IMR-90 (cell line): ENCODE measurements at regions not wholly inside any gene's neighbourhood (a gene's known extent, or its start where the extent isn't known, plus 50 kb on each side); places are given as distances from the start of the nearest gene placed in this dataset.

Experiments used
- ATAC-seq: fragments of 200-7000 bp; cut with Tn5 transposase; 2 replicates; pipeline ENCODE4 v1.9.1; 2020; ENCODE audit warnings: low read depth, mild to moderate bottlenecking, moderate library complexity
- BruUV-seq: library from RNA; stranded (reverse); fragments of 400-500 nt; replicated peaks from 2 replicates; lab custom pipeline; 2021; lab: Mats Ljungman, UMichigan
- CTCF ChIA-PET: fragments of 300-600 bp; formaldehyde crosslinking; extraction: SDS; loops from one replicate; lab custom pipeline; 2021; ENCODE audit warnings: antibody characterized with exemption; lab: Yijun Ruan, JAX
- POLR2A ChIA-PET: fragments of 300-600 bp; sonication (Branson Sonifier 250); formaldehyde crosslinking; loops from one replicate; lab custom pipeline; 2022; ENCODE audit warnings: antibody characterized with exemption; ENCODE audit not compliant: unreplicated experiment; lab: Charles Lee
- DNase-seq: peaks from one replicate; pipeline ENCODE4 v3.0.0; 2013
- H2AFZ ChIP-seq: replicated peaks from 2 replicates; pipeline ENCODE3; 2013; ENCODE audit warnings: low read length, mild to moderate bottlenecking; ENCODE audit not compliant: poor library complexity
- H2AK5ac ChIP-seq: 2 replicates; pipeline ENCODE4 v1.6.1; 2013; ENCODE audit warnings: low read depth, low read length, inconsistent platforms
- H2AK9ac ChIP-seq: replicated peaks from 2 replicates; pipeline ENCODE3; 2013; ENCODE audit warnings: mild to moderate bottlenecking, low read depth, low read length, moderate library complexity; ENCODE audit not compliant: poor library complexity
- H2BK120ac ChIP-seq: 2 replicates; pipeline ENCODE4 v1.6.1; 2013; ENCODE audit warnings: low read depth, low read length, inconsistent platforms
- H2BK15ac ChIP-seq: 3 replicates; pipeline ENCODE4 v1.6.1; 2013; ENCODE audit warnings: low read depth, low read length, inconsistent platforms
- H2BK20ac ChIP-seq: 2 replicates; pipeline ENCODE4 v1.6.1; 2013; ENCODE audit warnings: low read depth, mild to moderate bottlenecking, inconsistent platforms, low read length, moderate library complexity
- H2BK5ac ChIP-seq: 2 replicates; pipeline ENCODE4 v1.6.1; 2013; ENCODE audit warnings: mild to moderate bottlenecking, low read depth, low read length, inconsistent platforms; ENCODE audit not compliant: poor library complexity, severe bottlenecking
- H3K14ac ChIP-seq: replicated peaks from 2 replicates; pipeline ENCODE4 v1.6.1; 2013; ENCODE audit warnings: low read depth, low read length, inconsistent platforms
- H3K18ac ChIP-seq: 2 replicates; pipeline ENCODE4 v1.6.1; 2013; ENCODE audit warnings: low read depth, low read length, control low read depth
- H3K23ac ChIP-seq: 2 replicates; pipeline ENCODE4 v1.6.1; 2013; ENCODE audit warnings: low read depth, low read length, inconsistent platforms
- H3K27ac ChIP-seq: 2 replicates; pipeline ENCODE4 v1.5.1; 2013; ENCODE audit warnings: mild to moderate bottlenecking, control low read depth, low read length; ENCODE audit not compliant: insufficient read depth
- H3K27me3 ChIP-seq: 2 replicates; pipeline ENCODE4 v1.6.1; 2013; ENCODE audit warnings: low read length; ENCODE audit not compliant: control insufficient read depth, insufficient read depth
- H3K36me3 ChIP-seq: 2 replicates; pipeline ENCODE4 v1.6.1; 2013; ENCODE audit warnings: low read length, mixed read lengths; ENCODE audit not compliant: control insufficient read depth, insufficient read depth
- H3K4ac ChIP-seq: 2 replicates; pipeline ENCODE4 v1.6.1; 2013; ENCODE audit warnings: low read depth, low read length, inconsistent platforms
- H3K4me1 ChIP-seq: 2 replicates; pipeline ENCODE4 v1.6.1; 2013; ENCODE audit warnings: low read length, mixed read lengths; ENCODE audit not compliant: control insufficient read depth, insufficient read depth
- H3K4me2 ChIP-seq: 2 replicates; pipeline ENCODE4 v1.6.1; 2013; ENCODE audit warnings: low read depth, mild to moderate bottlenecking, control low read depth, low read length, moderate library complexity
- H3K4me3 ChIP-seq: 2 replicates; pipeline ENCODE4 v1.5.1; 2013; ENCODE audit warnings: low read depth, mild to moderate bottlenecking, control low read depth, low read length, moderate library complexity; ENCODE audit not compliant: insufficient read depth
- H3K56ac ChIP-seq: 2 replicates; pipeline ENCODE4 v1.6.1; 2013; ENCODE audit warnings: low read length, inconsistent platforms; ENCODE audit not compliant: insufficient read depth; ENCODE audit errors: extremely low read depth
- H3K79me1 ChIP-seq, 2 experiments: 2 replicates each; pipeline ENCODE4 v1.6.1; 2013; ENCODE audit warnings: low read length in 2 of 2, inconsistent platforms in 1 of 2, low read depth in 1 of 2
- H3K9ac ChIP-seq: 2 replicates; pipeline ENCODE4 v1.6.1; 2013; ENCODE audit warnings: low read depth, low read length, control low read depth
- H3K9me1 ChIP-seq: 2 replicates; pipeline ENCODE4 v1.6.1; 2013; ENCODE audit warnings: low read length, inconsistent platforms; ENCODE audit not compliant: insufficient read depth
- H3K9me3 ChIP-seq: 2 replicates; pipeline ENCODE4 v1.6.1; 2013; ENCODE audit warnings: low read length; ENCODE audit not compliant: control insufficient read depth, insufficient read depth
- H4K20me1 ChIP-seq: 2 replicates; pipeline ENCODE4 v1.6.1; 2013; ENCODE audit warnings: low read length, inconsistent platforms; ENCODE audit not compliant: insufficient read depth
- H4K5ac ChIP-seq: 2 replicates; pipeline ENCODE4 v1.6.1; 2013; ENCODE audit warnings: mild to moderate bottlenecking, low read depth, low read length, control low read depth
- H4K8ac ChIP-seq, 2 experiments: 2 replicates each; pipeline ENCODE4 v1.6.1; 2013; ENCODE audit warnings: low read depth in 2 of 2, low read length in 2 of 2, control low read depth in 1 of 2, inconsistent platforms in 1 of 2
- H4K91ac ChIP-seq: 2 replicates; pipeline ENCODE4 v1.6.1; 2013; ENCODE audit warnings: low read depth, low read length, inconsistent platforms; ENCODE audit not compliant: insufficient read depth
- FOS ChIP-seq: fragments of 150-350 bp; IDR thresholded peaks from 2 replicates; pipeline ENCODE4 v1.6.1; 2016; ENCODE audit warnings: low read depth, low read length
- MXI1 ChIP-seq: IDR thresholded peaks from 2 replicates; pipeline ENCODE4 v1.6.1; 2012; ENCODE audit warnings: low read depth, mild to moderate bottlenecking, low read length, moderate library complexity, borderline replicate concordance
- NFE2L2 ChIP-seq: fragments of 150-350 bp; IDR thresholded peaks from 2 replicates; pipeline ENCODE4 v1.6.1; 2016; ENCODE audit warnings: low read depth, mild to moderate bottlenecking, low read length
- POLR2A ChIP-seq: IDR thresholded peaks from 2 replicates; pipeline ENCODE4 v1.6.1; 2012; ENCODE audit warnings: mild to moderate bottlenecking, low read depth, low read length
- RAD21 ChIP-seq: IDR thresholded peaks from 2 replicates; pipeline ENCODE4 v1.6.1; 2012; ENCODE audit warnings: low read length, improper control_type of control experiment
- SMC3 ChIP-seq: fragments of 150-350 bp; IDR thresholded peaks from 2 replicates; pipeline ENCODE4 v1.6.1; 2016; ENCODE audit warnings: low read depth, mild to moderate bottlenecking, antibody characterized with exemption, low read length, moderate library complexity
- WGBS, 2 experiments: methylation state at CpG; one replicate each; pipeline versions ENCODE4 v1.1.5 to v1.1.7; 2013; ENCODE audit warnings: missing lambda C conversion rate in 2 of 2; ENCODE audit not compliant: insufficient read length in 1 of 2; ENCODE audit errors: extremely low coverage in 2 of 2; 5-methylcytosine and 5-hydroxymethylcytosine counted together
- dilution Hi-C: fragments of 300-500 bp; cut with HindIII; formaldehyde crosslinking; loops from one replicate; pipeline ENCODE4 v1.14.3; 2018; ENCODE audit warnings: low sequenced_read_pairs; ENCODE audit not compliant: unreplicated experiment
- in situ Hi-C: fragments of 300-500 bp; cut with MboI; formaldehyde crosslinking; loops from 3 replicates; pipeline ENCODE4 v1.14.3; 2019; ENCODE audit warnings: low sequenced_read_pairs, inconsistent platforms, mixed read lengths
- intact Hi-C: fragments of 100-400 bp; cut with micrococcal nuclease; formaldehyde crosslinking; loops from 2 replicates; pipeline ENCODE4 v1.10.0; 2022
- TF ChIP-seq, protein P1 (sequence below): conservative IDR thresholded peaks from 2 replicates; pipeline ENCODE4 v1.5.1; 2012; ENCODE audit warnings: mild to moderate bottlenecking, low read depth, low read length, improper control_type of control experiment

DNA sequence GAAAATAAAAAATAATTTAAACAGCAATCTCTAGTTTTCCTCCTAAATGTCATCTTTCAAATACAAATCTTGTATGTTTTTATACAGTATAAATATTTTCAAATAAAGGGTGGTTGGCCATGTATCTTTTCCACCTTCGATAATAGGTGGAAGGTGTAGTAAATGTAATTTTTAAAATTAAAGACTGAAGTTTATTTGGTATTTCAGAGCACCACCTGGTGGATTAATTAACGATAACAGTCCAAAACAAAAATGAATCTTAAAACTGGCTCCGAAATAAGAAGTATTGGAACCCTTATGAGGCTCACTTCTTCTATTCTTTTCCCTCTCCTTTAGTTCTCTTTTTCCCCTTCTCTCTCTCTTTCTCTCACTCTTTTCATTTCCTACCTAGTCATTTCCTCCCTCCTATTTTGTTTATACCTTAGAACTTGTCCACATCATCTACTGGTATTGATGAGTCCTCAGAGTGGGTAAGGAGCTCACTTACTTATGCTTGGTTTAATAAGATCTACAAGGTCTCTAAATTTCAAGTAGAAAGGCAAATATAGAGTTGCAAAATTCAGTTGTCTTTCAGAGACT, 82.9 kb upstream of the EXOC1L start:
- no peak overlapping the region for H3K27ac ChIP-seq
- H3K14ac ChIP-seq: no peak overlapping the region
- no peak overlapping the region for H3K18ac ChIP-seq
- dilution Hi-C loops (no loop called here), in situ Hi-C loops (loop anchor here (25.0 kb wide), 1 partner anchor 399 kb away; the partner anchor contains the start of gene SRD5A3), intact Hi-C loops (loop anchor here (1.0 to 10.0 kb wide), 2 partner anchors 292 to 390 kb away; partner anchors contain the start of gene SRD5A3)
- WGBS, 2 experiments: no CpG with 5 or more reads among the region's 3 CpGs
- H3K36me3 ChIP-seq: no peaks in the 10 kb centered on the region
- H3K4ac ChIP-seq: no peak overlapping the region
- no peak overlapping the region for H3K56ac ChIP-seq
- peaks cover 7% of the 10 kb centered on the region for H3K27me3 ChIP-seq
- no peak overlapping the region for H2BK20ac ChIP-seq
- ChIA-PET CTCF (no interaction called here), POLR2A (no interaction called here)
- H3K4me1 ChIP-seq: no peaks in the 10 kb centered on the region
- peak; percentile 3 for DNase-seq
- no peak overlapping the region for H3K4me3 ChIP-seq
- H2AK5ac ChIP-seq: no peak overlapping the region
- H2BK5ac ChIP-seq: no peak overlapping the region
- no peaks in the 10 kb centered on the region for H3K9me1 ChIP-seq
- no peak overlapping the region for H4K8ac ChIP-seq
- H2BK15ac ChIP-seq: no peak overlapping the region
- H3K9me3 ChIP-seq: no peaks in the 10 kb centered on the region
- no peak overlapping the region for H3K23ac ChIP-seq
- TF ChIP-seq SMC3: peak; percentile 30; the same call in 1 of the 2 replicates
- TF ChIP-seq, protein P1, sequence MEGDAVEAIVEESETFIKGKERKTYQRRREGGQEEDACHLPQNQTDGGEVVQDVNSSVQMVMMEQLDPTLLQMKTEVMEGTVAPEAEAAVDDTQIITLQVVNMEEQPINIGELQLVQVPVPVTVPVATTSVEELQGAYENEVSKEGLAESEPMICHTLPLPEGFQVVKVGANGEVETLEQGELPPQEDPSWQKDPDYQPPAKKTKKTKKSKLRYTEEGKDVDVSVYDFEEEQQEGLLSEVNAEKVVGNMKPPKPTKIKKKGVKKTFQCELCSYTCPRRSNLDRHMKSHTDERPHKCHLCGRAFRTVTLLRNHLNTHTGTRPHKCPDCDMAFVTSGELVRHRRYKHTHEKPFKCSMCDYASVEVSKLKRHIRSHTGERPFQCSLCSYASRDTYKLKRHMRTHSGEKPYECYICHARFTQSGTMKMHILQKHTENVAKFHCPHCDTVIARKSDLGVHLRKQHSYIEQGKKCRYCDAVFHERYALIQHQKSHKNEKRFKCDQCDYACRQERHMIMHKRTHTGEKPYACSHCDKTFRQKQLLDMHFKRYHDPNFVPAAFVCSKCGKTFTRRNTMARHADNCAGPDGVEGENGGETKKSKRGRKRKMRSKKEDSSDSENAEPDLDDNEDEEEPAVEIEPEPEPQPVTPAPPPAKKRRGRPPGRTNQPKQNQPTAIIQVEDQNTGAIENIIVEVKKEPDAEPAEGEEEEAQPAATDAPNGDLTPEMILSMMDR: peak; percentile 42
- TF ChIP-seq NFE2L2: no peak
- TF ChIP-seq FOS: no peak
- TF ChIP-seq POLR2A: no peak
- TF ChIP-seq RAD21: peak; percentile 34; the same call in 1 of the 2 replicates
- no peak for TF ChIP-seq MXI1
- no peak overlapping the region for H2BK120ac ChIP-seq
- H3K4me2 ChIP-seq: no peak overlapping the region
- no peak for ATAC-seq
- no peak overlapping the region for H4K91ac ChIP-seq
- no peak overlapping the region for H4K5ac ChIP-seq
- H2AFZ ChIP-seq: no peak overlapping the region
- BruUV-seq: no TSS peak
- no peak overlapping the region for H2AK9ac ChIP-seq
- no peaks in the 10 kb centered on the region for H4K20me1 ChIP-seq
- no peak overlapping the region for H3K9ac ChIP-seq
- no peaks in the 10 kb centered on the region for H3K79me1 ChIP-seq
